ENCODE measurements at regions not wholly inside any gene's neighbourhood (a gene's known extent, or its start where the extent isn't known, plus 50 kb on each side); places are given as distances from the start of the nearest gene placed in this dataset.

- TF ChIP-seq CTCF (conservative IDR thresholded peaks at IDR 0.05 in 1 of 2, IDR thresholded peaks at IDR 0.05 in 1 of 2; ENCODE audit: low read depth in 1 of 2, low read length in 2 of 2) = no peak
- no peak for TF ChIP-seq EZH2 (IDR thresholded peaks at IDR 0.05; ENCODE audit: low read length, missing control alignments)
These were observed 388.4 kb upstream of the TEX13C start for GRCh38 chrX:124931241-124931640.

Data from fibroblast of lung (primary cell).